ENCODE measurements at regions not wholly inside any gene's neighbourhood (a gene's known extent, or its start where the extent isn't known, plus 50 kb on each side); places are given as distances from the start of the nearest gene placed in this dataset.

GRCh38 chrX:44062840-44063239 lies 89.7 kb upstream of the NDP start:
- TF ChIP-seq EZH2 (IDR thresholded peaks at IDR 0.05; ENCODE audit: low read length, unreplicated experiment) (no peak), CTCF (conservative IDR thresholded peaks at IDR 0.05; ENCODE audit: low read depth, low read length) (no peak), EZH2phosphoT487 (IDR thresholded peaks at IDR 0.05; ENCODE audit: borderline replicate concordance, low read length) (no peak)
